C4-2B (cell line): ENCODE measurements at regions not wholly inside any gene's neighbourhood (a gene's known extent, or its start where the extent isn't known, plus 50 kb on each side); places are given as distances from the start of the nearest gene placed in this dataset.
"Not testable (repeated sequence)": the region's sequence is repeated elsewhere in the genome, so short reads cannot be mapped to it uniquely, and the experiment has no call there.

Experiments
- ZFX ChIP-seq: fragments of 450-650 bp; IDR thresholded peaks from 2 replicates; pipeline ENCODE4 v1.6.1; 2017
- TF ChIP-seq, protein P1 (sequence below): fragments of 450-650 bp; conservative IDR thresholded peaks from 2 replicates; pipeline ENCODE4 v1.5.1; 2017; ENCODE audit warnings: mild to moderate bottlenecking

DNA sequence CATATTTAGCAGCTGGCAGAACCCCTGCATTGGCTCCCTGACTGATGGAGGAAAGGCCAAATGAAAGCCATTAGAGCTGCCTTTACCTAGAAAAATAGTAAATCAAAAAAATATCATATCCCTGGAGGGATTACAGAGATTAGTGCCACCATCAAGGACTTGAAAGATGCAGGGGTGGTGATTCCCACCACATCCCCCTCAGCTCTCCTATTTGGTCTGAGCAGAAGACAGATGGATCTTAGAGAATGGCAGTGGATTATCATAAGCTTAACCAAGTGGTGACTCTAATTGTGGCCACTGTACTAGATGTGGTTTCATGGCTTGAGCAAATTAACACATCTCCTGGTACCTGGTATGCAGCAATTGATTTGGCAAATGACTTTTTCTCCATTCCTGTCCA, 114.9 kb upstream of the RMP24 start:
- TF ChIP-seq, protein P1, sequence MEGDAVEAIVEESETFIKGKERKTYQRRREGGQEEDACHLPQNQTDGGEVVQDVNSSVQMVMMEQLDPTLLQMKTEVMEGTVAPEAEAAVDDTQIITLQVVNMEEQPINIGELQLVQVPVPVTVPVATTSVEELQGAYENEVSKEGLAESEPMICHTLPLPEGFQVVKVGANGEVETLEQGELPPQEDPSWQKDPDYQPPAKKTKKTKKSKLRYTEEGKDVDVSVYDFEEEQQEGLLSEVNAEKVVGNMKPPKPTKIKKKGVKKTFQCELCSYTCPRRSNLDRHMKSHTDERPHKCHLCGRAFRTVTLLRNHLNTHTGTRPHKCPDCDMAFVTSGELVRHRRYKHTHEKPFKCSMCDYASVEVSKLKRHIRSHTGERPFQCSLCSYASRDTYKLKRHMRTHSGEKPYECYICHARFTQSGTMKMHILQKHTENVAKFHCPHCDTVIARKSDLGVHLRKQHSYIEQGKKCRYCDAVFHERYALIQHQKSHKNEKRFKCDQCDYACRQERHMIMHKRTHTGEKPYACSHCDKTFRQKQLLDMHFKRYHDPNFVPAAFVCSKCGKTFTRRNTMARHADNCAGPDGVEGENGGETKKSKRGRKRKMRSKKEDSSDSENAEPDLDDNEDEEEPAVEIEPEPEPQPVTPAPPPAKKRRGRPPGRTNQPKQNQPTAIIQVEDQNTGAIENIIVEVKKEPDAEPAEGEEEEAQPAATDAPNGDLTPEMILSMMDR: not testable (repeated sequence)
- TF ChIP-seq ZFX: not testable (repeated sequence)
